GM23338 (cell line): ENCODE measurements at regions not wholly inside any gene's neighbourhood (a gene's known extent, or its start where the extent isn't known, plus 50 kb on each side); places are given as distances from the start of the nearest gene placed in this dataset.

Experiments used
- CREB1 ChIP-seq: fragments of 250-450 bp; sonication (Bioruptor Pico); IDR thresholded peaks from 2 replicates; pipeline ENCODE4 v1.5.0; 2020; ENCODE audit warnings: low read depth, mild to moderate bottlenecking, moderate library complexity
- EZH2 ChIP-seq: fragments of 200-600 bp; sonication (generic); IDR thresholded peaks from one replicate; pipeline ENCODE4 v1.8.0; 2017; ENCODE audit warnings: antibody characterized with exemption, mild to moderate bottlenecking, low read depth; ENCODE audit not compliant: unreplicated experiment
- TF ChIP-seq, protein P1 (sequence below), 2 experiments: fragments of 200-600 bp in 1 of 2; sonication (generic) in 1 of 2; conservative IDR thresholded peaks; 2 replicates each; pipeline versions ENCODE4 v1.5.1 to v1.6.1; 2016 to 2017; ENCODE audit warnings: antibody characterized with exemption in 2 of 2, low read depth in 2 of 2, mild to moderate bottlenecking in 2 of 2, moderate library complexity in 1 of 2
- TF ChIP-seq, protein P2 (sequence below): IDR thresholded peaks from one replicate; pipeline ENCODE4 v1.6.1; 2018; ENCODE audit warnings: antibody characterized with exemption; ENCODE audit not compliant: unreplicated experiment

DNA sequence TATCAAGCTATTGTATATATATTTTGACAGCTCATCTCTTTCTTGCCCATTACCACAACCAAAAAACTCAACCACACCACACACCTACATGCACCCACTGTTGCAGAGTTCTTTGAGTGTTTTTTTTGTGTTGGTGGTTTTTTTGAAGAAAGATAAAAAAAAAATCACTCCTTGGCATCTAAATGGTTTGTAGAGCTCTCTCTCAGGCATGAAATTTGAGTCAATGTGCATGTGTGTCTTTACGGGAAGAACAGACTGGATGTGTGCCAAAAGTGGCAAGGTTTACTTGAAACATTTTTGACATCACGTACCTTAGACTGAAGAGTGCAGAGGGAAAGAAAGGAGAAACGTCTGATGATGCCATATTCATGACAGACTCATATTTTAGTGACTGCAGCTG lies 154.2 kb downstream of the FHIP1A start:
- TF ChIP-seq, protein P1, sequence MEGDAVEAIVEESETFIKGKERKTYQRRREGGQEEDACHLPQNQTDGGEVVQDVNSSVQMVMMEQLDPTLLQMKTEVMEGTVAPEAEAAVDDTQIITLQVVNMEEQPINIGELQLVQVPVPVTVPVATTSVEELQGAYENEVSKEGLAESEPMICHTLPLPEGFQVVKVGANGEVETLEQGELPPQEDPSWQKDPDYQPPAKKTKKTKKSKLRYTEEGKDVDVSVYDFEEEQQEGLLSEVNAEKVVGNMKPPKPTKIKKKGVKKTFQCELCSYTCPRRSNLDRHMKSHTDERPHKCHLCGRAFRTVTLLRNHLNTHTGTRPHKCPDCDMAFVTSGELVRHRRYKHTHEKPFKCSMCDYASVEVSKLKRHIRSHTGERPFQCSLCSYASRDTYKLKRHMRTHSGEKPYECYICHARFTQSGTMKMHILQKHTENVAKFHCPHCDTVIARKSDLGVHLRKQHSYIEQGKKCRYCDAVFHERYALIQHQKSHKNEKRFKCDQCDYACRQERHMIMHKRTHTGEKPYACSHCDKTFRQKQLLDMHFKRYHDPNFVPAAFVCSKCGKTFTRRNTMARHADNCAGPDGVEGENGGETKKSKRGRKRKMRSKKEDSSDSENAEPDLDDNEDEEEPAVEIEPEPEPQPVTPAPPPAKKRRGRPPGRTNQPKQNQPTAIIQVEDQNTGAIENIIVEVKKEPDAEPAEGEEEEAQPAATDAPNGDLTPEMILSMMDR (conservative IDR thresholded peaks at IDR 0.05; ENCODE audit: low read depth in 2 of 2), result no peak
- TF ChIP-seq CREB1 (no peak), EZH2 (no peak)
- TF ChIP-seq, protein P2, sequence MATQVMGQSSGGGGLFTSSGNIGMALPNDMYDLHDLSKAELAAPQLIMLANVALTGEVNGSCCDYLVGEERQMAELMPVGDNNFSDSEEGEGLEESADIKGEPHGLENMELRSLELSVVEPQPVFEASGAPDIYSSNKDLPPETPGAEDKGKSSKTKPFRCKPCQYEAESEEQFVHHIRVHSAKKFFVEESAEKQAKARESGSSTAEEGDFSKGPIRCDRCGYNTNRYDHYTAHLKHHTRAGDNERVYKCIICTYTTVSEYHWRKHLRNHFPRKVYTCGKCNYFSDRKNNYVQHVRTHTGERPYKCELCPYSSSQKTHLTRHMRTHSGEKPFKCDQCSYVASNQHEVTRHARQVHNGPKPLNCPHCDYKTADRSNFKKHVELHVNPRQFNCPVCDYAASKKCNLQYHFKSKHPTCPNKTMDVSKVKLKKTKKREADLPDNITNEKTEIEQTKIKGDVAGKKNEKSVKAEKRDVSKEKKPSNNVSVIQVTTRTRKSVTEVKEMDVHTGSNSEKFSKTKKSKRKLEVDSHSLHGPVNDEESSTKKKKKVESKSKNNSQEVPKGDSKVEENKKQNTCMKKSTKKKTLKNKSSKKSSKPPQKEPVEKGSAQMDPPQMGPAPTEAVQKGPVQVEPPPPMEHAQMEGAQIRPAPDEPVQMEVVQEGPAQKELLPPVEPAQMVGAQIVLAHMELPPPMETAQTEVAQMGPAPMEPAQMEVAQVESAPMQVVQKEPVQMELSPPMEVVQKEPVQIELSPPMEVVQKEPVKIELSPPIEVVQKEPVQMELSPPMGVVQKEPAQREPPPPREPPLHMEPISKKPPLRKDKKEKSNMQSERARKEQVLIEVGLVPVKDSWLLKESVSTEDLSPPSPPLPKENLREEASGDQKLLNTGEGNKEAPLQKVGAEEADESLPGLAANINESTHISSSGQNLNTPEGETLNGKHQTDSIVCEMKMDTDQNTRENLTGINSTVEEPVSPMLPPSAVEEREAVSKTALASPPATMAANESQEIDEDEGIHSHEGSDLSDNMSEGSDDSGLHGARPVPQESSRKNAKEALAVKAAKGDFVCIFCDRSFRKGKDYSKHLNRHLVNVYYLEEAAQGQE, result no peak
